IMR-90 (cell line): ENCODE measurements at regions not wholly inside any gene's neighbourhood (a gene's known extent, or its start where the extent isn't known, plus 50 kb on each side); places are given as distances from the start of the nearest gene placed in this dataset.

Source experiments
- CEBPB ChIP-seq: IDR thresholded peaks from 2 replicates; pipeline ENCODE4 v1.6.1; 2012; ENCODE audit warnings: low read depth, low read length, improper control_type of control experiment
- MXI1 ChIP-seq: IDR thresholded peaks from 2 replicates; pipeline ENCODE4 v1.6.1; 2012; ENCODE audit warnings: low read depth, mild to moderate bottlenecking, low read length, moderate library complexity, borderline replicate concordance
- POLR2A ChIP-seq: IDR thresholded peaks from 2 replicates; pipeline ENCODE4 v1.6.1; 2012; ENCODE audit warnings: mild to moderate bottlenecking, low read depth, low read length
- SMC3 ChIP-seq: fragments of 150-350 bp; IDR thresholded peaks from 2 replicates; pipeline ENCODE4 v1.6.1; 2016; ENCODE audit warnings: low read depth, mild to moderate bottlenecking, antibody characterized with exemption, low read length, moderate library complexity
- USF2 ChIP-seq: fragments of 150-350 bp; IDR thresholded peaks from 2 replicates; pipeline ENCODE4 v1.6.1; 2017; ENCODE audit warnings: mild to moderate bottlenecking, antibody characterized with exemption, low read length, low read depth
- TF ChIP-seq, protein P1 (sequence below): conservative IDR thresholded peaks from 2 replicates; pipeline ENCODE4 v1.5.1; 2012; ENCODE audit warnings: mild to moderate bottlenecking, low read depth, low read length, improper control_type of control experiment
- TF ChIP-seq, protein P2 (sequence below): fragments of 150-350 bp; IDR thresholded peaks from 2 replicates; pipeline ENCODE4 v1.6.1; 2016; ENCODE audit warnings: low read depth, mild to moderate bottlenecking, low read length, moderate library complexity, borderline replicate concordance

DNA sequence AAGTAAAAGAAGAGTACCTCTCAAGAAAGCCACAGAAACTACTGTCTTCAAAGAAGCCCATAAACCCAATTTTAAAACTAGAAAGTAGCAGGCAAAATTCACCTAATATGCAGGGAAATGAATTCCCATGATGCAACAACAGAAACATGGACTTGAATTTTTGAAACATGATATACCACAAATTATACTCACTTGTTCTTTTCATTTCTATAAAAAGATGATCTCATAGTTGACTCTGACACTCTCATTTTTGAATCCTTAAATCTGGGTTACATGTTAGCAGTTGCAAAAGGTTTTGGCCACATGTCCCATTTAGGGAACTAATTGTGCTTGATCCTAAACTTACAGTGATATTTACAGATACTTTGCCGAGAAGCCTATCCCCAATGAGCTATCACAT lies 1130.8 kb downstream of the FAT4 start:
- TF ChIP-seq MXI1 (no peak), CEBPB (peak; percentile 24; the same call in 1 of the 2 replicates), POLR2A (no peak), SMC3 (no peak), USF2 (no peak)
- TF ChIP-seq, protein P1, sequence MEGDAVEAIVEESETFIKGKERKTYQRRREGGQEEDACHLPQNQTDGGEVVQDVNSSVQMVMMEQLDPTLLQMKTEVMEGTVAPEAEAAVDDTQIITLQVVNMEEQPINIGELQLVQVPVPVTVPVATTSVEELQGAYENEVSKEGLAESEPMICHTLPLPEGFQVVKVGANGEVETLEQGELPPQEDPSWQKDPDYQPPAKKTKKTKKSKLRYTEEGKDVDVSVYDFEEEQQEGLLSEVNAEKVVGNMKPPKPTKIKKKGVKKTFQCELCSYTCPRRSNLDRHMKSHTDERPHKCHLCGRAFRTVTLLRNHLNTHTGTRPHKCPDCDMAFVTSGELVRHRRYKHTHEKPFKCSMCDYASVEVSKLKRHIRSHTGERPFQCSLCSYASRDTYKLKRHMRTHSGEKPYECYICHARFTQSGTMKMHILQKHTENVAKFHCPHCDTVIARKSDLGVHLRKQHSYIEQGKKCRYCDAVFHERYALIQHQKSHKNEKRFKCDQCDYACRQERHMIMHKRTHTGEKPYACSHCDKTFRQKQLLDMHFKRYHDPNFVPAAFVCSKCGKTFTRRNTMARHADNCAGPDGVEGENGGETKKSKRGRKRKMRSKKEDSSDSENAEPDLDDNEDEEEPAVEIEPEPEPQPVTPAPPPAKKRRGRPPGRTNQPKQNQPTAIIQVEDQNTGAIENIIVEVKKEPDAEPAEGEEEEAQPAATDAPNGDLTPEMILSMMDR, result no peak
- TF ChIP-seq, protein P2, sequence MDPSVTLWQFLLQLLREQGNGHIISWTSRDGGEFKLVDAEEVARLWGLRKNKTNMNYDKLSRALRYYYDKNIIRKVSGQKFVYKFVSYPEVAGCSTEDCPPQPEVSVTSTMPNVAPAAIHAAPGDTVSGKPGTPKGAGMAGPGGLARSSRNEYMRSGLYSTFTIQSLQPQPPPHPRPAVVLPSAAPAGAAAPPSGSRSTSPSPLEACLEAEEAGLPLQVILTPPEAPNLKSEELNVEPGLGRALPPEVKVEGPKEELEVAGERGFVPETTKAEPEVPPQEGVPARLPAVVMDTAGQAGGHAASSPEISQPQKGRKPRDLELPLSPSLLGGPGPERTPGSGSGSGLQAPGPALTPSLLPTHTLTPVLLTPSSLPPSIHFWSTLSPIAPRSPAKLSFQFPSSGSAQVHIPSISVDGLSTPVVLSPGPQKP, result no peak
